NCI-H2196 treated with DMSO at 0.1 percent for 48 hours (cell line): ENCODE measurements at regions not wholly inside any gene's neighbourhood (a gene's known extent, or its start where the extent isn't known, plus 50 kb on each side); places are given as distances from the start of the nearest gene placed in this dataset.

Experiments
- DNase-seq: peaks from one replicate; lab custom pipeline; 2025; ENCODE audit not compliant: unreplicated experiment; lab: John Stamatoyannopoulos, UW

GRCh38 chr4:81522711-81523110 is 51.0 kb upstream of the RASGEF1B start:
- no peak for DNase-seq

- no peak for DNase-seq
These were observed 50.0 kb upstream of the RASGEF1B start for GRCh38 chr4:81521708-81522107.
